Large intestine (tissue), 3 donors: ENCODE measurements at regions not wholly inside any gene's neighbourhood (a gene's known extent, or its start where the extent isn't known, plus 50 kb on each side); places are given as distances from the start of the nearest gene placed in this dataset.

Source experiments
- DNase-seq, 2 donors: peaks; one replicate each; pipeline versions ENCODE4 v3.0.0 to v3.0.0-alpha.2; 2013
- H3K27ac ChIP-seq: one replicate; pipeline ENCODE4 v1.5.1; 2013; ENCODE audit warnings: low read length
- H3K27me3 ChIP-seq: 2 replicates; pipeline ENCODE4 v1.6.1; 2013; ENCODE audit warnings: low read length; ENCODE audit not compliant: control insufficient read depth, insufficient read depth
- H3K36me3 ChIP-seq: 2 replicates; pipeline ENCODE4 v1.6.1; 2013; ENCODE audit warnings: low read length; ENCODE audit not compliant: control insufficient read depth, insufficient read depth
- H3K4me1 ChIP-seq: one replicate; pipeline ENCODE4 v1.6.1; 2013; ENCODE audit warnings: low read length; ENCODE audit not compliant: control insufficient read depth, insufficient read depth
- H3K4me3 ChIP-seq: one replicate; pipeline ENCODE4 v1.5.1; 2013; ENCODE audit warnings: low read length
- H3K9me3 ChIP-seq: one replicate; pipeline ENCODE4 v1.6.1; 2013; ENCODE audit warnings: mild to moderate bottlenecking, low read depth, low read length, moderate library complexity; ENCODE audit not compliant: control insufficient read depth
- WGBS: methylation state at CpG from one replicate; pipeline ENCODE4 v1.1.5; 2013; ENCODE audit warnings: low lambda C conversion rate; ENCODE audit not compliant: insufficient coverage; 5-methylcytosine and 5-hydroxymethylcytosine counted together

- Histone ChIP-seq H3K9me3 (peaks cover 3% of the 10 kb centered on the region), H3K27ac (peak overlapping the region; percentile 30), H3K4me1 (peaks cover 13% of the 10 kb centered on the region), H3K27me3 (no peaks in the 10 kb centered on the region), H3K36me3 (no peaks in the 10 kb centered on the region), H3K4me3 (no peak overlapping the region)
- 8% methylated on average over 3 of the region's 3 CpGs for WGBS
- peak; percentile 56 to 60 for DNase-seq
These were observed 58.3 kb upstream of the EEA1 start for GRCh38 chr12:92987362-92987761.

GRCh38 chr12:92987846-92988621 is 58.9 kb upstream of the EEA1 start:
- H3K4me1 ChIP-seq = peaks cover 13% of the 10 kb centered on the region
- H3K36me3 ChIP-seq = no peaks in the 10 kb centered on the region
- DNase-seq = peak in 1 of 2 donors; percentile 45
- WGBS = 60% methylated on average over 1 of the region's 4 CpGs
- peak overlapping the region; percentile 30 for H3K27ac ChIP-seq
- H3K4me3 ChIP-seq = no peak overlapping the region
- no peaks in the 10 kb centered on the region for H3K27me3 ChIP-seq
- peaks cover 3% of the 10 kb centered on the region for H3K9me3 ChIP-seq

GRCh38 chr12:92988622-92989130 is 59.6 kb upstream of the EEA1 start:
- Histone ChIP-seq H3K9me3 (no peaks in the 10 kb centered on the region), H3K27me3 (no peaks in the 10 kb centered on the region), H3K4me3 (no peak overlapping the region), H3K4me1 (peaks cover 13% of the 10 kb centered on the region), H3K36me3 (no peaks in the 10 kb centered on the region), H3K27ac (no peak overlapping the region)
- no CpG with 5 or more reads among the region's 1 CpG for WGBS
- DNase-seq = peak in 1 of 2 donors; percentile 29

GRCh38 chr12:92989715-92990484 is 60.8 kb upstream of the EEA1 start:
- WGBS = no CpG with 5 or more reads among the region's 3 CpGs
- Histone ChIP-seq H3K36me3 (no peaks in the 10 kb centered on the region), H3K9me3 (no peaks in the 10 kb centered on the region), H3K27me3 (no peaks in the 10 kb centered on the region), H3K4me1 (peaks cover 13% of the 10 kb centered on the region), H3K4me3 (no peak overlapping the region), H3K27ac (no peak overlapping the region)
- peak in 1 of 2 donors; percentile 39 for DNase-seq

GRCh38 chr12:92991134-92991533 is 62.0 kb upstream of the EEA1 start:
- Histone ChIP-seq H3K9me3 (no peaks in the 10 kb centered on the region), H3K27me3 (no peaks in the 10 kb centered on the region), H3K4me3 (no peak overlapping the region), H3K27ac (no peak overlapping the region), H3K4me1 (peaks cover 13% of the 10 kb centered on the region), H3K36me3 (no peaks in the 10 kb centered on the region)
- DNase-seq = no peak
- WGBS = 67% methylated on average over 1 of the region's 3 CpGs

GRCh38 chr12:92992041-92992440 is 62.9 kb upstream of the EEA1 start:
- no peak overlapping the region for H3K4me3 ChIP-seq
- H3K4me1 ChIP-seq = peaks cover 13% of the 10 kb centered on the region
- DNase-seq = no peak
- no peaks in the 10 kb centered on the region for H3K36me3 ChIP-seq
- no peaks in the 10 kb centered on the region for H3K9me3 ChIP-seq
- no peak overlapping the region for H3K27ac ChIP-seq
- no peaks in the 10 kb centered on the region for H3K27me3 ChIP-seq

GRCh38 chr12:92993259-92993658 is 64.2 kb upstream of the EEA1 start:
- no peaks in the 10 kb centered on the region for H3K27me3 ChIP-seq
- no peak overlapping the region for H3K4me3 ChIP-seq
- peaks cover 5% of the 10 kb centered on the region for H3K4me1 ChIP-seq

GRCh38 chr12:92995258-92995903 is 66.3 kb upstream of the EEA1 start:
- no peak overlapping the region for H3K4me3 ChIP-seq
- no peaks in the 10 kb centered on the region for H3K27me3 ChIP-seq
- H3K9me3 ChIP-seq = no peaks in the 10 kb centered on the region
- H3K4me1 ChIP-seq = peaks cover 5% of the 10 kb centered on the region
- H3K36me3 ChIP-seq = no peaks in the 10 kb centered on the region
- DNase-seq = no peak
- no peak overlapping the region for H3K27ac ChIP-seq
- WGBS = 90% methylated on average over 2 of the region's 7 CpGs

More at GRCh38 chr12:92993259-92993658, 64.2 kb upstream of the EEA1 start:
- H3K36me3 ChIP-seq = no peaks in the 10 kb centered on the region
- no peak for DNase-seq
- no CpG with 5 or more reads among the region's 1 CpG for WGBS
- no peak overlapping the region for H3K27ac ChIP-seq
- no peaks in the 10 kb centered on the region for H3K9me3 ChIP-seq

- Histone ChIP-seq H3K27me3 (no peaks in the 10 kb centered on the region), H3K4me1 (peaks cover 5% of the 10 kb centered on the region), H3K9me3 (no peaks in the 10 kb centered on the region), H3K36me3 (no peaks in the 10 kb centered on the region), H3K27ac (no peak overlapping the region), H3K4me3 (no peak overlapping the region)
- WGBS = no CpG with 5 or more reads among the region's 5 CpGs
- DNase-seq = peak in 1 of 2 donors; percentile 42
These were observed 70.9 kb upstream of the EEA1 start for GRCh38 chr12:93000026-93000425.

- Histone ChIP-seq H3K4me1 (peaks cover 5% of the 10 kb centered on the region), H3K9me3 (no peaks in the 10 kb centered on the region), H3K27ac (no peak overlapping the region), H3K36me3 (no peaks in the 10 kb centered on the region), H3K27me3 (no peaks in the 10 kb centered on the region), H3K4me3 (no peak overlapping the region)
- DNase-seq = no peak
- 100% methylated on average over 1 of the region's 3 CpGs for WGBS
These were observed 72.3 kb upstream of the EEA1 start for GRCh38 chr12:93001407-93001806.
